ENCODE measurements at regions not wholly inside any gene's neighbourhood (a gene's known extent, or its start where the extent isn't known, plus 50 kb on each side); places are given as distances from the start of the nearest gene placed in this dataset.
A peak's percentile ranks its signal among the peaks of the same experiment; 100 is the strongest.

DNA sequence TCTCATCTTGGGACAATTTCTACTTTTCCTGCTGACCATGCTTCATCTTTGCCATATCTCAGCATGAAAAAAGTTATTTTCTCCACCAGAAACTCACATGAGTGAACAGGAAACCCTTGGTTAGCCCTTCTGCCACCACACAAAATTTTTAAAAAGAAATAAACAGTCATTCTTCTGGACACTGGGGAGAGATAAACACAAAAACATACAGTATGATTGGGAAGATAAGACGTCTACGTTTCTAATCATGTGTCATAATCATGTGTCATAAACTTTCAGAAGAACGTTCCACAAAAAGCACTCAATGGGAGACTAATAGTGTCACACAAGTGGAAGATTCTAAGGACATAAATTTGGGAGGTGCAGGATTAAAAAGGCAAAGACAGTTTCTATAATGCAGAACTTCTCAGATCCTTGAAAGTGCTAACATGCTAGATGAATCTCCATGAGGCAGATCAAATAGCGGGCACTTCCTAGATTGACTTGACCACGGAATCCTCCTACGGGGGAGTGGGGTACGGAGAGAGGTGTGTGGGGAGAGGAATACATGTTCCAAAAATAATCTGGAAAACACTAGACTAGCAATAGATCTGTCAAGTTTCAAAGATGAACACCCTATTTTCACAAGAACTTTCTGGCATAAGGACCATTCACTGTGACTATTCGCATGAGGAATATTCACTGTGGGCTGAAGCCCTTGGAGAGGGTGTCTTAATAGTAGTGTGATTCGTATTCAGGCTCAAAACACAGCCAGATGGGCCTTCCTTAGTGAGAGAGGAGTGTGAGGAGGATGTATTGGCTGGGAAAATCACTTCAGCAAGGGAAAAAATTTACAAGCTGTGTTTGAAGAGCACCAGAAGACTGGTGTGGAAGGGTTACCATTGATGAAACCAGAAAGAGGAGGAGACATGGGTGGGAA lies 206.7 kb downstream of the SETD4 start:
- DNase-seq (ENCODE audit: low read depth, low spot score) = no peak
- H3K27ac ChIP-seq = no peak overlapping the region

DNA sequence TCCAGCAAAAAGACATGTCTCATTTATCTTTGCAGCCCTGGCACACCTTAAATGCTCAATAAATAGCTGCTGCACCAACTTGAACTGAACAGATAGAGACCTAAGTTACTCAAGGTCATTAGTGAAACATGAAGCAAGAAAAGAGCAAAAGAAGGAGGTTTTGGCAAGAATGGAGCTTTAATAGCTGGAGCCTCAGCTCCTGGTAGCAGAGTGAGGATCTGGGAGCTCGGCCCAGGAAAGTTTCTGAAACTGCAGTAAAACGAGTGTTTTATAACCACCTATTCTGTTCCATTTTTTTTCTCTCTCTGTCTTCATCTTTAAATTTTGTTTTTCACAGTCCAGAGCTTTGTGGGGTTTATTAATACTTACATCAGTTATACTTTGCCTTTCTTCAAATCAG lies 207.5 kb downstream of the SETD4 start:
- DNase-seq (ENCODE audit: low read depth, low spot score) = no peak
- no peak overlapping the region for H3K27ac ChIP-seq

DNA sequence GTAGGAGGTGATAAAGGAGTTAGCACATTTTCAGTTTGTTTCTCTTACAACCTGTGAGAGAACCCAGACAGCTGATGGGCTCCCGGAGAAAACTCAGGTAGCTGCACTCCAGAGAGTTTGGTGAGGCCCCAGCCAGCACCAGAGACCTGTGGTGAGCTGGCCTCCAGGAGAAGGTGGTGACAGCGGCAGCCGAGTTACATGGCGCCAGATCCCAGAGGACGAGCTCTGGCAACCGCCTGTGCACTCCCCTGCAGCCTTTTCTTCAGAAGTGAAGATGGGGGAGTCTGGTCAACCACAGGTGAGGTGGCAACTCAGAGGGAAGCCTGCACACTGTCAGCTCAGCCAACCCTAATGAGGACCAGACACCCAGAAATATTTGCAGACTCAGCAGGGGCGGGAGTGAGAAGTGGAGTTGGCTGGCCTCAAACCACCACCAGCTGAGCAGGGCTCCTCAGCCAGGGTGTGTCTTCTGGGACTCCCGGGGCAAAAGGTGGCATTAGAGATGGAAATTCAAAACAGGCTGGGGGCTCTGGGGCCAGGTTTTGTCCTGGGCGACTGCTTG lies 209.7 kb downstream of the SETD4 start:
- H3K27ac ChIP-seq = no peak overlapping the region
- no peak for DNase-seq (ENCODE audit: low read depth, low spot score)

DNA sequence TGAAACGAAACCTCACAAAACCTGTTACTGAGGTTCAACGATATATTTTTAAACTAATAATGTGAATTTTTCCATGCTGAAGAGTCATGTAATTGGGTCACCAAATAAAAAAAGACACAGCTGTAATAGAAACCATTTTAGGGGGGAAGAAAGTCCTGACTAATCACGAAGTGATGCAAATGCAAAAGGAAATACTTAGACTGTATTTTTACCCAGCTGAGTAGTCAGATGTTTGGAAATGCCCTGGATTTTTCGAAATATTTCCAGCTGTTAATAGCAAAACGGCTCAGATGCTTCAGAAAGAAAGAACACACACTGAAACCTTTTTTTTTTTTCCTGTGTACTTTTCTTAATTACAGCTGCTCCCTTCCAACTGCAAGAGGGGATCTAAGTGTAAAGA lies 210.3 kb downstream of the SETD4 start:
- DNase-seq (ENCODE audit: low read depth, low spot score) = no peak
- no peak overlapping the region for H3K27ac ChIP-seq

DNA sequence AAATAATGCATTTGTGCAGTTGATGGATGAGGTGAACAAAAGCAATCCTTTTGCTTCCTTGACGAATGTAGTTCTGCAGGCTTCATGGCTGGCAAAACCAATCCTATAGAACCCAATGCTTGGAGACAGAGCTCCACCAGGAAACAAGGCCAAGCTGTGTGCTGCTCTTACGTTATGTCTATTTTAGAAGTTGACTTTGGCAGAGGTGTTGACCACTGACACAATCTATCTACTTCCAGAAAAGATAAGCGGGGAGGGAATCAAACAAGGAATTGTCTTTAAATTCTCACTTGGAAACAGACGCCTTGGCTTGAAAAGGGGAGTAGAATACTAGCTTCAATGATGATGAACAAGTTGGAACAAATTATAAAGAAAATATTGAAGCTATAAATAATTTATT lies 211.2 kb downstream of the SETD4 start:
- no peak overlapping the region for H3K27ac ChIP-seq
- no peak for DNase-seq (ENCODE audit: low read depth, low spot score)

DNA sequence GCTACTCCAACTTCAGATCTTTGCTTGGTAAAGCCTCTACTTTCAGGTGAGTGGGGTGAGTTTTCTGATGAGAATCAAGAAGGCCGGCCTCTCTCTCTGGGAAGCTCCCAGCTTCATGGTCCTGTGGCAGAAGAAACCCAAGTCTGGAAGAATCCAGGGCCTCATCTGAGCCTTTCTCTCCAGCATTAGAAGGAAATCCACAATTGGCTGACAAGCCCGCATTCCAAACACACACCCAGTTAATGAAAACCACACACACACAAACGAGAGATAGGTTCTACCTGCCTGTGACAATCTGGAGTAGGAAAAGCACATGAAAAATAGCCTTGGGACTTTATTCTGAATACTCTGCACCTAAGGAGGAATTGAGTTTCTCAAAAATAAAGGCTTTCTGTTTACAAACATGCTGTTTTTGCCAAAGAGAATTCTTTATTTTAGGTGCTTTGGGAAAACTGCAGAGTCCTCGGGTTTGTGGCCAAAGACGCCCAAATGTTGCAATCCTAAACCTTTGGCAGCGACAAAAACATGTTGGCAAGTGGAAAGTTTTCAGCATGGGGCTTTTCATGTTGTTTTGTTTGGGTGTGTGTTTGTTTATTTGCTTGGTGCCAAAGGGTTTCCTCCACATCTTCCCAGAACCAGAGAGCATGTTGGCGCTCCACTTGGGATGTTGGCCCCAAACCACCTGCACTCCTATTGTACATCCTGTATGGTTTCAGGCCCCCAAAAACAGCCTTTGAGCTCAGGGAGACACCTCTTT lies 216.2 kb downstream of the SETD4 start:
- no peak for DNase-seq (ENCODE audit: low read depth, low spot score)
- H3K27ac ChIP-seq = no peak overlapping the region

DNA sequence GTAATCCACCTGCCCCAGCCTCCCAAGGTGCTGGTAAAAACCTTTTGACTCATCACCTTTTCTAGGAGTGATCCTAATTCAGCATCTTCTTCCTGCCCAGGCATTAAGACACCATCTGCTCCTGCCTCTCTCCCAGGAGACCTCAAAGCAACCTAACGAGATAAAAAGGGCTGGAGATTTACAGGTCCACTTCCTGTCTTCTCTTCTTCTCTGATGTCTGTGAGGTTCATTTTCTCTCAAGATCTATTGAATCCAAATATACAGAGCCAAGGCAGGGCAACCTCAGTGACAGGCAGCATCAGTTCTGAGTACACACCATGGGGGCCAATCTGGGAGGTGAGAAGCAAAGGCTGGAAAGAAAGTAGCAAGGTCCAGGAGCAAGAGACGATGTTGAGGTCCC lies 219.4 kb downstream of the SETD4 start:
- no peak overlapping the region for H3K27ac ChIP-seq
- no peak for DNase-seq (ENCODE audit: low read depth, low spot score)

DNA sequence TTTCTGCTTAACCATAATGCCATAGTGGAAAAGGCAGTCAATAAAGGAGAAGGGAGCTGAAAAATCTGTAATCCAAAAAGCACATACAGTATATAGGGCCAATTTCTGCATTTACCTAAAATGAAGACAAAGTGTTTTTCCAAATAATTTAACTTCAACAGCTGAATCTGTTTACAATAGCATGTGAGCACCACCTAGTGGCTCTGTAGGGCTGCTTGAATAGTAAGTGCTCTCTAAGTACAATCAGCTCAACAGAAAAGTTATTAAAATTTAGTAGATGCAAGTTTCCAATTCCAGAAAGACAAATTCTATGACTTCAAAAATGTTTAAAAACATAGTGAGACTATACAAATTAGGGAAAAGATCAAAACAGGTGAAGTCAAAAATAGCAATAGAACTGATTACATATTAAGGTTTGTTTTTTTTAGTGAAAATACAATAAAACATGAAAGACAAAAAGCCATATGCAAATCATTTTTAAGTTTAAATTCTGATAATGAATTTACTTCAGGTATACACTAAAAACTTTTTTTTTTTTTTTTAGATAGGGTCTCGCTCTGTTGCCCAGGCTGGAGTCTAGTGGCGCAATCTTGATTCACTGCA lies 220.0 kb downstream of the SETD4 start:
- no peak overlapping the region for H3K27ac ChIP-seq
- DNase-seq (ENCODE audit: low read depth, low spot score) = peak; percentile 31

DNA sequence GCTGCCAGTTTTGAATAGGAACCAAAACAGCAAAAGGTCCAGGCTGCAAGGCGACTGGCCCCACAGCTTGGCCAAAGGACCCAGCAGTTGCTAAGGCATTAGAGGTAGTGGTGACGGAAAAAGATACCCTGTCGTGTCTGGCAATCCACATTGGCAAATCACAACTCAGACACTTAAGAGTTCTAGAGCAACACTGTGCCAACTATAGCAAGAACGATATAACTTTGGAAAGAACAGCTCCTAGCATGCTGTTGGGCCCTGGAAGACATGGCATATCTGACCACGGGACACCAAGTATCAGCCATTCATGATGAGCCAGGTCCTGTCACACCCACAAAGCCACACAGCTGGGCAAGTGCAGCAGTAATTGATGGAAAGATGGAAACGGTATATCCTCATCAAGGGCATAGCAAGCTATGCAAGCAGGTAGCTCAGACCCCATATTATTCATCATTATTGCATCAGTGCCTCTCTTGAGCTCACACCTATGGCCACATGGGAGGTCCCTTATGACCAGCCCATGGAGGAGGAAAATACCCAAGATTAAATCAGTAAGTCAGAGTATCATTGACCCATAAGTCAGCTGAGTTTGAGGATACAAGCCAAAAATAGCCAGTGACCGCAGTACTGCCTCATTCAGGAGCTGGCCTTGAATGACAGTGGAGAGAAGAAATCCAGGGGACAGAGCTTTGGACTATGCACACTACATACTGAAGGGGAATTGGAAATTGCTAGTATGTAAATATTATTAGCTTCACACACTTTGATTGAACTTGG lies 221.2 kb downstream of the SETD4 start:
- no peak overlapping the region for H3K27ac ChIP-seq
- DNase-seq (ENCODE audit: low read depth, low spot score) = no peak

DNA sequence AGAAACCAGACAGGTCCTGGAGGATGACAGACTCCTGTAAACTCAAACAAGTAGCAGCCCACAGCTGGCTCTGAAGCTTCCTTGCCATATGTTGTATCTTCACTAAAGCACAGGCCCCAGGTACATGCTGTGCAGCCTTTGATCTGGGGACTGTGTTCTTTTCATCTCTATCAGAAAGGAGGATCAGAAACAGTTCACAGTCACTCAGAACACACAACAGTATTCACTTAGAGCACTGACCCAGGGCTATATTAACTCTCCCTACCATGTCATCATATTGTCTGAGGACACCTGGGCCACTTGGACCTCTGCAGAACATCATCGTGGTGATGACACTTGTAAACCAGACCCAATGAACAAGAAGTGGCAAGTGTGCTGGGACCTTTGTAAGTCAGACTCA lies 222.0 kb downstream of the SETD4 start:
- H3K27ac ChIP-seq = no peak overlapping the region
- DNase-seq (ENCODE audit: low read depth, low spot score) = no peak

DNA sequence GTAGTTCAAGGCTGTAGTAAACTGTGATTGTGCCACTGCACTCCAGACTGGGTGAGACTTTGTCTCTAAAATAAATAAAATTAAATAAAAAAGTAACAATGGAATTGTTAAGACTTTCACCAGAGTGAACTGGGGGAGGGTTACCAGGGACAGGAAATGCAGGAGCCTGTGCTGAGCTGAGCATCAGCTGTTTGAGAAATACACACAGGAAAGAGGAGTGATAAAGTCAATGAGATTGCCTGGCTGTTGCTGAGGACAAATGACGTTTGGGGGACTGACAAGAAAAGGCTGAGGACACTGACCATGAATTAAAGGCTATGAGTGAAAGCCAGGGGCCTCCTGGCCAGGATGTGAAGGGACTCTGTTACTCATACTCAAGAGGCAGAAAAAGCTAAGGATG lies 226.3 kb downstream of the SETD4 start:
- no peak for DNase-seq (ENCODE audit: low read depth, low spot score)
- no peak overlapping the region for H3K27ac ChIP-seq

DNA sequence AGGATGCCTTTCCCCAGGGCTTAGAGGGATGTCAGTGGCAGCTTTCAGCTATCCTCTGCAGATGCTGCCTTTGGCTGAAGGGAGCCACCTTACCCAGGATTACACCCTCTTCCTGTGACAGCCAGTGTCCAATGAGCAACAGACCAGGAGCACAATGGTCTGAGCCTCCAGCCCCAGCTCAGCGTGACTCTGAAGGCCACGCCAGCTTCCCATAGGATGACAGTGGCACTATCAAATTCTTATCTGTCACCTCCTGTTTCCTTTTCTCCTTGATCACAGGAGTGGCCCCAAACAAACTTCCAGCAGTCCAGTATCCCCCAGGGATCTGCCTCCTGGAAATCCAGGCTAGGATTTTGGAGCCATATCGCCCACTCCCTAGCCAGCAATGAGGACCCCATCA lies 226.9 kb downstream of the SETD4 start:
- no peak for DNase-seq (ENCODE audit: low read depth, low spot score)
- H3K27ac ChIP-seq = no peak overlapping the region

DNA sequence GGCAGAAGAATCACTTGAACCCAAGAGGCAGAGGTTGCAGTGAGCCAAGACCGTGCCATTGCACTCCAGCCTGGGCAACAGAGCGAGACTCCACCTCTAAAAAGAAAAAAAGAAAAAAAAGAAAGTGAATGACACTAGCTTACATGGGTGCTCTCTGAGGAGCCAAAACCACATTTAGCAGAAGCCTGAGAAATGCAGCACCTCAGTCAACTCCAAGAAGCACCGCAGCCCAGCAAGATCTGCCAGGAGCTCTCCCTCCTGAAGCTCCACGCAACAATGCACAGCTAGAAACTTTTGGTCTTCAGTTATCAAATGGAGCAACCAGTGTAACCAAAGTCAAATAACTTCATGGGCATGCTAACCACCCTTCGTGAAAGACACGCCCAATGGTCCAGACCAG lies 229.1 kb downstream of the SETD4 start:
- DNase-seq (ENCODE audit: low read depth, low spot score) = no peak
- H3K27ac ChIP-seq = no peak overlapping the region

DNA sequence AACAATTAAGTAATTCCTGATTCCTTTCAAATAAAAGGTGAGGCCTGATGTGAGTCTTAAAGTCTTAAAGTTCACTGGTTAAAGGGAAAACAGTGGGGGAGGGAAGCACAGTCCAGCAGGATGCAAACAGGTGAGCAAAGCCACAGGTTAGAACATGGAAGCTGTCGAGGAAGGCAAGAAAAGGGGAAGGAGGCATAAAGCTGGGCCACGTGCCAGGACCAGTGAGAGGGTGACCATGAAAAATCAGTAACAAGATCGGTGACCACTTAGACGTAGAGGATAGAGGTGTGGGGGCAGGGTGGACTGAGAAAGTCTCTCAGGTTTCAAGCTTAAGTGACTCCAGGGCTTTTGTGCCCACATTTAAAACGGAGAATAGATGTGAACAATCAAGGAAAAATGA lies 231.3 kb downstream of the SETD4 start:
- no peak for DNase-seq (ENCODE audit: low read depth, low spot score)

DNA sequence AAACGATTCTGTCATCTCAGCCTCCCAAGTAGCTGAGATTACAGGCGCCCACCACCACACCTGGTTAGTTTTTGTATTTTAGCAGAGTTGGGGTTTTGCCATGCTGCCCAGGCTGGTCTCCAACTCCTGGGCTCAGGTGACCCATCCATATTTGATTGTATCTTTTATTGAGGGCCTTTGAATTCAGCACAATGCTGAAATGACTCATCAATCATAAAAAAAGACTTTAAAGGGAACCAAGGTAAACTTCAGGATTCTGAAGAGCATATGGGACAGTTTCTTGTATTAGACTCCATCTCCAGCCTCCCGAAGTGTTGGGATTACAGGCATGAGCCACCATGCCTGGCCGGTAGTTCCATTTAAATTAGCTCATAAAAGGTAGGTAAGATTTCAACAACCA lies 232.2 kb downstream of the SETD4 start:
- no peak overlapping the region for H3K27ac ChIP-seq
- DNase-seq (ENCODE audit: low read depth, low spot score) = no peak

More for the DNA sequence above, 231.3 kb downstream of the SETD4 start:
- no peak overlapping the region for H3K27ac ChIP-seq

DNA sequence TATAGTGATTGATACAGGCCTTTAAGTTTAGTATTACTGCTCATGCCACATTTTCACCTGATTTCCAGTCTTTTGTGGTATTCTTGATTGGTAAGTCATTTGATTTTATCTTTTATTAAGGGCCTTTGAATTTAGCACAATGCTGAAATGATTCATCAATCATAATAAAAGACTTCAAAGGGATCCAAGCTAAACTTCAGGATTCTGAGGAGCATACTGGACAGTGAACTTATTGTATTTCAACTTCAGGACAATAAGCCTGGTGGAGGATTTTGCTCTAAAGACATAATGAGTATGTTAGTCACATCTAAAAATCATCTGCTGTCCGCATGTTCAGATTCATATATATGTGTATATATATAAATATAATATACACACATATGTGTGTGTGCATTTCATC lies 233.3 kb downstream of the SETD4 start:
- no peak overlapping the region for H3K27ac ChIP-seq
- DNase-seq (ENCODE audit: low read depth, low spot score) = no peak

DNA sequence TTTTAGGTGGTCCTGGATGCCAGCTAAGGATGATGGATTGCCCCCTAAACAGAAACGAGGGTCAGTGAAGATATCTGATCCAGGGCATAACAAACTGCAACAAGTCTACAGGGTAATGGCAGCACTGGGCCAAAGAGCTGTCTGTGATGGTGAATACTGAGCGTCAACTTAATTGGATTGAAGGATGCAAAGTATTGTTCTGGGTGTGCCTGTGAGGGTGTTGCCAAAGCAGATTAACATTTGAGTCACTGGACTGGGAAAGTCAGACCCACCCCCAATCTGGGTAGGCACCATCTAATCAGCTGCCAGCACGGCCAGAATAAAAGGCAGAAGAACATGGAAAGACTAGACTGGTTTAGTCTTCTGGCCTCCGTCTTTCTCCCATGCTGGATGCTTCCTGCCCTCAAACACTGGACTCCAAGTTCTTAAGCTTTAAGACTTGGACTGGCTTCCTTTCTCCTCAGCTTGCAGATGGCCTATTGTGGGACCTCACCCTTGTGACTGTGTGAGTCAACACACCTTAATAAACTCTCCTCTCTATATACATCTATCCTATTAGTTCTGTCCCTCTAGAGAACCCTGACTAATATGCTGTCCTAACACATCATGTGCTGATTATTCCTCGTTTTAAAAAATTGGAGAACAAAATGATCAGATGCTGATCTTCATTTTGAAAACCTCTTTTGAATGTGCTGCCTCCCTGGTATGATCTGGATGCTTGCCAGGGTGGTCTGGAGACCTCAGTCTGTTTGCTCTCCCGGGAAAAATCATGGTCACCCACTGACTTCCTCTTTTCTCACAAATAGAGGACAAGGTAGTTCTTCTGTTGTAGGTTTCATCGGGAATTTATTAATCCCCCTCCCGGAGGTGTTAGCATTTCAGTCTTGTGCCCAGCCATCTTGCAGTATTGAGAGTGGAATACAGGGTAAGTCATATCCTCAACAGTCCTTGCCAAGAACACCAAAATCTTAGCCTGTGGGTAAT lies 234.7 kb downstream of the SETD4 start:
- no peak overlapping the region for H3K27ac ChIP-seq
- no peak for DNase-seq (ENCODE audit: low read depth, low spot score)

DNA sequence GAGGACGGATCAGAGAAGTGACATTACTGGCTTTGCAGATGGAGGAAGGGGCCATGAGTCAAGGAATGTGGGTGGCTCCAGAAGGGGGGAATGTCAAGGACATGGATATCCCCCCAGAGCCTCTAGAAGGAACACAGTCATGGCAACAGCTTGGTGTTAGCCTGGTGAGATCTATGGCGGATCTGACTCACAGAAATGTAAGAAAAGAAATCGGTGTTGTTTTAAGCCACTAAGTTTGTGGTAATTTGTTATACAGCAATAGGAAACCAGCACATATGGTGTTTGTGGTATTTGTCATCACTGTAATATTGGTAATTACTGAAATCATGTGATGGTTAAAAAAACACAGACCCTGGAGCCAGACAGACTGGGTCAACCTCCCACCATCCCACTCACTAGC lies 236.2 kb downstream of the SETD4 start:
- no peak overlapping the region for H3K27ac ChIP-seq
- DNase-seq (ENCODE audit: low read depth, low spot score) = no peak

DNA sequence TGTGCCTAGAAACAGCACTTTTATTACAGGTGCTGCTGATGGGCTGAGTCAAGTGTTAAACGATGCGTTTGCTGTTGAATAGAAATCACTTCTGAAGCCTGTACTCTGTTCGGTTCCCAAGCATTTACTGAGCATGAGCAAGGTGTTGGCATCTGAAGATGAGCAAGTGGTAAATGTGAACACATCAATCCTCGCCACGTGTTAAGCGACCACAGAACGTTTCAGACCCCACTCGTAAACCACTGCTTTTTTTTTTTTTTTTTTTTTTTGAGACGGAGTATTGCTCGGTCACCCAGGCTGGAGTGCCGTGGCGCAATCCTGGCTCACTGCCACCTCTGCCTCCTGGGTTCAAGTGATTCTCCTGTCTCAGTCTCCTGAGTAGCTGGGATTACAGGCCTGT lies 241.2 kb downstream of the SETD4 start:
- no peak overlapping the region for H3K27ac ChIP-seq
- DNase-seq (ENCODE audit: low read depth, low spot score) = no peak

Data from epithelial cell of prostate (primary cell).